ENCODE measurements at regions not wholly inside any gene's neighbourhood (a gene's known extent, or its start where the extent isn't known, plus 50 kb on each side); places are given as distances from the start of the nearest gene placed in this dataset.
"Not testable (repeated sequence)": the region's sequence is repeated elsewhere in the genome, so short reads cannot be mapped to it uniquely, and the experiment has no call there.

GRCh38 chr21:35738347-35738961 is 321.9 kb downstream of the SETD4 start:
- intact Hi-C loops (cut with DNase I): no loop called here
- ATAC-seq (no peak), DNase-seq (ENCODE audit: missing footprints) (no peak)

GRCh38 chr21:35737899-35738346 is 322.4 kb downstream of the SETD4 start:
- ATAC-seq (peak; percentile 83), DNase-seq (ENCODE audit: missing footprints) (no peak)
- intact Hi-C loops (cut with DNase I): no loop called here

- no peak for ATAC-seq
Measured at GRCh38 chr21:35737449-35737848, 322.9 kb downstream of the SETD4 start.

GRCh38 chr21:35732788-35733187 is 327.5 kb downstream of the SETD4 start:
- ATAC-seq (no peak), DNase-seq (ENCODE audit: missing footprints) (no peak)
- intact Hi-C loops (cut with DNase I): no loop called here

More at GRCh38 chr21:35737449-35737848, 322.9 kb downstream of the SETD4 start:
- no peak for DNase-seq (ENCODE audit: missing footprints)
- intact Hi-C loops (cut with DNase I): no loop called here

- intact Hi-C loops (cut with DNase I): no loop called here
- ATAC-seq (no peak), DNase-seq (ENCODE audit: missing footprints) (no peak)
Measured at GRCh38 chr21:35730325-35730724, 330.0 kb downstream of the SETD4 start.

GRCh38 chr21:35727830-35728229 is 332.5 kb downstream of the SETD4 start:
- DNase-seq (ENCODE audit: missing footprints): no peak
- intact Hi-C loops (cut with DNase I): no loop called here
- no peak for ATAC-seq

GRCh38 chr21:35724156-35724555 is 336.2 kb downstream of the SETD4 start:
- no peak for DNase-seq (ENCODE audit: missing footprints)
- intact Hi-C loops (cut with DNase I): no loop called here
- ATAC-seq: no peak

GRCh38 chr21:35721701-35722100 is 338.6 kb downstream of the SETD4 start:
- DNase-seq (ENCODE audit: missing footprints) (no peak), ATAC-seq (no peak)
- intact Hi-C loops (cut with DNase I): no loop called here

GRCh38 chr21:35720208-35720731 is 340.1 kb downstream of the SETD4 start:
- ATAC-seq (no peak), DNase-seq (ENCODE audit: missing footprints) (no peak)
- intact Hi-C loops (cut with DNase I): no loop called here

- no peak for ATAC-seq
- no peak for DNase-seq (ENCODE audit: missing footprints)
- intact Hi-C loops (cut with DNase I): no loop called here
Measured at GRCh38 chr21:35719080-35719479, 341.2 kb downstream of the SETD4 start.

GRCh38 chr21:35716876-35717565 is 343.3 kb downstream of the SETD4 start:
- ATAC-seq: no peak
- DNase-seq (ENCODE audit: missing footprints): no peak
- intact Hi-C loops (cut with DNase I): no loop called here

GRCh38 chr21:35713914-35714313 is 346.4 kb downstream of the SETD4 start:
- no peak for DNase-seq (ENCODE audit: missing footprints)
- intact Hi-C loops (cut with DNase I): no loop called here
- no peak for ATAC-seq

GRCh38 chr21:35711661-35712060 is 348.7 kb downstream of the SETD4 start:
- DNase-seq (ENCODE audit: missing footprints) (no peak), ATAC-seq (no peak)
- intact Hi-C loops (cut with DNase I): no loop called here

- intact Hi-C loops (cut with DNase I): no loop called here
- DNase-seq (ENCODE audit: missing footprints): no peak
- ATAC-seq: no peak
Measured at GRCh38 chr21:35711213-35711612, 349.1 kb downstream of the SETD4 start.

GRCh38 chr21:35709990-35710389 is 350.3 kb downstream of the SETD4 start:
- intact Hi-C loops (cut with DNase I): not testable (repeated sequence)

GRCh38 chr21:35705888-35706287 is 354.4 kb downstream of the SETD4 start:
- intact Hi-C loops (cut with DNase I): no loop called here
- no peak for ATAC-seq
- DNase-seq (ENCODE audit: missing footprints): no peak

More at GRCh38 chr21:35709990-35710389, 350.3 kb downstream of the SETD4 start:
- ATAC-seq; DNase-seq (ENCODE audit: missing footprints): not testable (repeated sequence)

GRCh38 chr21:35705237-35705887 is 355.0 kb downstream of the SETD4 start:
- ATAC-seq (no peak), DNase-seq (ENCODE audit: missing footprints) (no peak)
- intact Hi-C loops (cut with DNase I): no loop called here

- ATAC-seq (no peak), DNase-seq (ENCODE audit: missing footprints) (no peak)
- intact Hi-C loops (cut with DNase I): no loop called here
Measured at GRCh38 chr21:35703704-35704103, 356.6 kb downstream of the SETD4 start.

GRCh38 chr21:35699361-35699760 is 361.0 kb downstream of the SETD4 start:
- DNase-seq (ENCODE audit: missing footprints) (no peak), ATAC-seq (no peak)
- intact Hi-C loops (cut with DNase I): no loop called here

- DNase-seq (ENCODE audit: missing footprints) (peak; percentile 80), ATAC-seq (peak; percentile 73)
- intact Hi-C loops (cut with DNase I): no loop called here
Measured at GRCh38 chr21:35697321-35697808, 363.0 kb downstream of the SETD4 start.

All from Right ventricle myocardium inferior (tissue), 1 donor.